Glutamatergic neuron (in vitro differentiated cells): ENCODE measurements at regions not wholly inside any gene's neighbourhood (a gene's known extent, or its start where the extent isn't known, plus 50 kb on each side); places are given as distances from the start of the nearest gene placed in this dataset.
"Not testable (repeated sequence)": the region's sequence is repeated elsewhere in the genome, so short reads cannot be mapped to it uniquely, and the experiment has no call there.

Experiments used
- DNase-seq: peaks from one replicate; pipeline ENCODE4 v3.0.0; 2022
- H3K27ac Mint-ChIP-seq: one replicate; pipeline ENCODE4 v1.8.0; 2020; ENCODE audit warnings: mild to moderate bottlenecking, mixed read lengths, inconsistent platforms; ENCODE audit not compliant: unreplicated experiment
- H3K27me3 Mint-ChIP-seq: one replicate; pipeline ENCODE4 v1.8.0; 2020; ENCODE audit warnings: mild to moderate bottlenecking, moderate library complexity, mixed read lengths, inconsistent platforms; ENCODE audit not compliant: unreplicated experiment
- H3K36me3 Mint-ChIP-seq: one replicate; pipeline ENCODE4 v1.8.0; 2020; ENCODE audit warnings: mild to moderate bottlenecking, mixed read lengths, inconsistent platforms; ENCODE audit not compliant: unreplicated experiment
- H3K4me1 Mint-ChIP-seq: one replicate; pipeline ENCODE4 v1.8.0; 2020; ENCODE audit warnings: mild to moderate bottlenecking, low read depth, mixed read lengths, inconsistent platforms; ENCODE audit not compliant: unreplicated experiment
- H3K4me3 Mint-ChIP-seq: one replicate; pipeline ENCODE4 v1.8.0; 2020; ENCODE audit warnings: mild to moderate bottlenecking, mixed read lengths, inconsistent platforms; ENCODE audit not compliant: unreplicated experiment
- H3K9me3 Mint-ChIP-seq: one replicate; pipeline ENCODE4 v1.8.0; 2020; ENCODE audit warnings: mild to moderate bottlenecking, moderate library complexity, mixed read lengths, inconsistent platforms; ENCODE audit not compliant: unreplicated experiment
- CTCF ChIP-seq: fragments of 200-600 bp; sonication (generic); IDR thresholded peaks from one replicate; pipeline ENCODE4 v1.5.0; 2021; ENCODE audit not compliant: partially characterized antibody, unreplicated experiment

- H3K4me3 Mint-ChIP-seq, H3K27ac Mint-ChIP-seq, H3K4me1 Mint-ChIP-seq, DNase-seq, H3K9me3 Mint-ChIP-seq, H3K36me3 Mint-ChIP-seq, H3K27me3 Mint-ChIP-seq: not testable (repeated sequence)
Observed at GRCh38 chr15:44833081-44833480, 96.8 kb downstream of the TRIM69 start.

GRCh38 chr15:44833761-44834160 lies 97.4 kb downstream of the TRIM69 start:
- H3K27me3 Mint-ChIP-seq, H3K27ac Mint-ChIP-seq, H3K4me1 Mint-ChIP-seq, DNase-seq, H3K36me3 Mint-ChIP-seq, H3K9me3 Mint-ChIP-seq, H3K4me3 Mint-ChIP-seq: not testable (repeated sequence)

- H3K27me3 Mint-ChIP-seq, H3K4me3 Mint-ChIP-seq, H3K36me3 Mint-ChIP-seq, H3K9me3 Mint-ChIP-seq, H3K27ac Mint-ChIP-seq, H3K4me1 Mint-ChIP-seq, DNase-seq: not testable (repeated sequence)
Observed at GRCh38 chr15:44835082-44835481, 98.8 kb downstream of the TRIM69 start.

GRCh38 chr15:44836094-44836493 lies 99.8 kb downstream of the TRIM69 start:
- Mint-ChIP-seq H3K4me1 (peaks cover 2% of the 10 kb centered on the region), H3K27me3 (no peaks in the 10 kb centered on the region), H3K4me3 (no peak overlapping the region), H3K36me3 (no peaks in the 10 kb centered on the region), H3K27ac (no peak overlapping the region), H3K9me3 (peaks cover 3% of the 10 kb centered on the region)
- TF ChIP-seq CTCF = no peak
- no peak for DNase-seq

- H3K9me3 Mint-ChIP-seq, DNase-seq, H3K4me1 Mint-ChIP-seq, H3K36me3 Mint-ChIP-seq, H3K27ac Mint-ChIP-seq, H3K27me3 Mint-ChIP-seq, H3K4me3 Mint-ChIP-seq: not testable (repeated sequence)
Observed at GRCh38 chr15:44838929-44839328, 102.6 kb downstream of the TRIM69 start.

GRCh38 chr15:44841762-44842161 lies 105.4 kb downstream of the TRIM69 start:
- DNase-seq, H3K4me3 Mint-ChIP-seq, H3K27me3 Mint-ChIP-seq, H3K27ac Mint-ChIP-seq, H3K4me1 Mint-ChIP-seq, H3K36me3 Mint-ChIP-seq, H3K9me3 Mint-ChIP-seq: not testable (repeated sequence)

GRCh38 chr15:44842883-44843282 lies 106.6 kb downstream of the TRIM69 start:
- not testable (repeated sequence) for DNase-seq, H3K27ac Mint-ChIP-seq, H3K9me3 Mint-ChIP-seq, H3K4me1 Mint-ChIP-seq, H3K27me3 Mint-ChIP-seq, H3K4me3 Mint-ChIP-seq, H3K36me3 Mint-ChIP-seq

GRCh38 chr15:44844936-44845335 lies 108.6 kb downstream of the TRIM69 start:
- H3K27me3 Mint-ChIP-seq, DNase-seq, H3K27ac Mint-ChIP-seq, H3K4me3 Mint-ChIP-seq, H3K36me3 Mint-ChIP-seq, H3K9me3 Mint-ChIP-seq, H3K4me1 Mint-ChIP-seq: not testable (repeated sequence)

- not testable (repeated sequence) for H3K27me3 Mint-ChIP-seq
Observed at GRCh38 chr15:44846156-44846555, 109.8 kb downstream of the TRIM69 start.

GRCh38 chr15:44847555-44847954 lies 108.9 kb upstream of the TERB2 start:
- not testable (repeated sequence) for H3K27me3 Mint-ChIP-seq, H3K36me3 Mint-ChIP-seq, H3K9me3 Mint-ChIP-seq, H3K27ac Mint-ChIP-seq, H3K4me3 Mint-ChIP-seq, DNase-seq, H3K4me1 Mint-ChIP-seq

More at GRCh38 chr15:44846156-44846555, 109.8 kb downstream of the TRIM69 start:
- H3K36me3 Mint-ChIP-seq, H3K9me3 Mint-ChIP-seq, DNase-seq, H3K4me3 Mint-ChIP-seq, H3K4me1 Mint-ChIP-seq, H3K27ac Mint-ChIP-seq: not testable (repeated sequence)

- not testable (repeated sequence) for DNase-seq, H3K27ac Mint-ChIP-seq, H3K36me3 Mint-ChIP-seq, H3K9me3 Mint-ChIP-seq, H3K27me3 Mint-ChIP-seq, H3K4me3 Mint-ChIP-seq, H3K4me1 Mint-ChIP-seq
Observed at GRCh38 chr15:44848859-44849258, 107.6 kb upstream of the TERB2 start.

GRCh38 chr15:44849701-44850403 lies 106.6 kb upstream of the TERB2 start:
- H3K9me3 Mint-ChIP-seq, DNase-seq, H3K27me3 Mint-ChIP-seq, H3K27ac Mint-ChIP-seq, H3K4me3 Mint-ChIP-seq, H3K36me3 Mint-ChIP-seq, H3K4me1 Mint-ChIP-seq: not testable (repeated sequence)
